H1 (cell line): ENCODE measurements at regions not wholly inside any gene's neighbourhood (a gene's known extent, or its start where the extent isn't known, plus 50 kb on each side); places are given as distances from the start of the nearest gene placed in this dataset.

Experiments used
- CTCF ChIA-PET: fragments of 300-600 bp; sonication (Branson Sonifier 250); formaldehyde crosslinking; loops from one replicate; lab custom pipeline; 2021; ENCODE audit not compliant: partially characterized antibody; lab: Charles Lee
- POLR2A ChIA-PET: fragments of 300-600 bp; sonication (Branson Sonifier 250); formaldehyde crosslinking; loops from one replicate; lab custom pipeline; 2021; ENCODE audit warnings: inconsistent platforms; ENCODE audit not compliant: partially characterized antibody; lab: Charles Lee
- DNase-seq, 2 experiments: peaks; one replicate each; pipeline versions ENCODE4 v3.0.0 to v3.0.0-alpha.2; 2010 to 2022; ENCODE audit warnings: low spot score in 2 of 2, low read depth in 1 of 2, mixed read lengths in 1 of 2
- FAIRE-seq: peaks from 2 replicates; lab custom pipeline; 2011; peaks lifted over from hg19 to GRCh38; lab: Jason Lieb, UNC
- H2AFZ ChIP-seq: 2 replicates; pipeline ENCODE4 v1.8.1; 2012; ENCODE audit warnings: low read length, inconsistent platforms
- H2AK5ac ChIP-seq: 2 replicates; pipeline ENCODE4 v1.6.1; 2013; ENCODE audit warnings: low read depth, low read length
- H2BK120ac ChIP-seq: replicated peaks from 2 replicates; pipeline ENCODE3; 2013; ENCODE audit warnings: low read depth, low read length, inconsistent platforms
- H2BK12ac ChIP-seq: 2 replicates; pipeline ENCODE4 v1.6.1; 2013; ENCODE audit warnings: low read depth, low read length
- H2BK15ac ChIP-seq: 2 replicates; pipeline ENCODE4 v1.6.1; 2013; ENCODE audit warnings: low read length
- H2BK20ac ChIP-seq: 2 replicates; pipeline ENCODE4 v1.6.1; 2013; ENCODE audit warnings: low read length
- H2BK5ac ChIP-seq: 2 replicates; pipeline ENCODE4 v1.6.1; 2013; ENCODE audit warnings: low read depth, low read length
- H3K14ac ChIP-seq: 2 replicates; pipeline ENCODE4 v1.6.1; 2013; ENCODE audit warnings: inconsistent platforms; ENCODE audit not compliant: insufficient read length
- H3K18ac ChIP-seq: 2 replicates; pipeline ENCODE4 v1.6.1; 2013; ENCODE audit warnings: low read length; ENCODE audit errors: extremely low read depth
- H3K23ac ChIP-seq: 2 replicates; pipeline ENCODE4 v1.6.1; 2013; ENCODE audit warnings: inconsistent platforms; ENCODE audit not compliant: insufficient read length
- H3K23me2 ChIP-seq: 2 replicates; pipeline ENCODE4 v1.6.1; 2013; ENCODE audit warnings: low read depth, low read length
- H3K27ac ChIP-seq: 2 replicates; pipeline ENCODE4 v1.6.1; 2011; ENCODE audit warnings: low read depth, low read length, inconsistent platforms
- H3K27me3 ChIP-seq, 4 experiments: replicated peaks in 1 of 4; 1 replicate in 1 of 4; 2 replicates in 3 of 4; pipeline versions ENCODE4 v1.6.1 to v1.8.1; 2011 to 2013; ENCODE audit warnings: low read length in 3 of 4, mild to moderate bottlenecking in 3 of 4, inconsistent platforms in 2 of 4, mixed read lengths in 2 of 4, moderate library complexity in 1 of 4; ENCODE audit not compliant: control insufficient read depth in 3 of 4, insufficient read depth in 3 of 4; ENCODE audit errors: extremely low read depth in 1 of 4
- H3K36me3 ChIP-seq, 4 experiments: 2 replicates each; pipeline versions ENCODE4 v1.6.1 to v1.8.1; 2011 to 2013; ENCODE audit warnings: mild to moderate bottlenecking in 4 of 4, low read length in 3 of 4, moderate library complexity in 2 of 4, control low read depth in 1 of 4, inconsistent platforms in 1 of 4; ENCODE audit not compliant: insufficient read depth in 4 of 4, control insufficient read depth in 2 of 4
- H3K4ac ChIP-seq: replicated peaks from 2 replicates; pipeline ENCODE3; 2013; ENCODE audit warnings: low read length, low read depth, mixed read lengths, inconsistent platforms; ENCODE audit not compliant: insufficient read length
- H3K4me1 ChIP-seq, 4 experiments: replicated peaks in 1 of 4; 1 replicate in 1 of 4; 2 replicates in 3 of 4; pipeline versions ENCODE4 v1.6.1 to v1.8.1; 2011 to 2013; ENCODE audit warnings: low read length in 3 of 4, inconsistent platforms in 2 of 4, mixed read lengths in 1 of 4; ENCODE audit not compliant: insufficient read depth in 4 of 4, control insufficient read depth in 3 of 4
- H3K4me2 ChIP-seq, 2 experiments: 2 replicates each; pipeline versions ENCODE4 v1.6.1 to v1.8.1; 2011 to 2013; ENCODE audit warnings: low read depth in 2 of 2, low read length in 2 of 2, control low read depth in 1 of 2, inconsistent platforms in 1 of 2, mild to moderate bottlenecking in 1 of 2; ENCODE audit not compliant: insufficient read depth in 1 of 2
- H3K4me3 ChIP-seq, 4 experiments: fragments of 200-600, 300-600 bp in 1 of 4; sonication (generic), shearing (Covaris generic), sonication (Bioruptor Twin) in 1 of 4; 2 replicates each; pipeline versions ENCODE4 v1.5.1 to v1.8.1; 2011 to 2016; ENCODE audit warnings: low read length in 4 of 4, low read depth in 3 of 4, control low read depth in 2 of 4, inconsistent platforms in 2 of 4, mild to moderate bottlenecking in 2 of 4, mixed read lengths in 1 of 4, moderate library complexity in 1 of 4; ENCODE audit not compliant: insufficient read depth in 2 of 4; ENCODE audit errors: extremely low read depth in 1 of 4
- H3K56ac ChIP-seq: replicated peaks from 2 replicates; pipeline ENCODE3; 2013; ENCODE audit warnings: low read depth, mild to moderate bottlenecking, mixed read lengths, low read length, inconsistent platforms; ENCODE audit not compliant: insufficient read length
- H3K79me1 ChIP-seq: 2 replicates; pipeline ENCODE4 v1.6.1; 2013; ENCODE audit warnings: low read depth, low read length, control low read depth
- H3K79me2 ChIP-seq, 2 experiments: 2 replicates each; pipeline versions ENCODE4 v1.6.1 to v1.8.1; 2012 to 2013; ENCODE audit warnings: low read length in 2 of 2, mild to moderate bottlenecking in 2 of 2, inconsistent platforms in 1 of 2; ENCODE audit not compliant: insufficient read depth in 2 of 2, control insufficient read depth in 1 of 2
- H3K9ac ChIP-seq, 4 experiments: replicated peaks in 1 of 4; 1 replicate in 1 of 4; 2 replicates in 3 of 4; pipeline versions ENCODE4 v1.6.1 to v1.8.1; 2011 to 2013; ENCODE audit warnings: low read depth in 3 of 4, low read length in 3 of 4, control low read depth in 2 of 4, mild to moderate bottlenecking in 2 of 4, moderate library complexity in 2 of 4, inconsistent platforms in 1 of 4; ENCODE audit errors: extremely low read depth in 1 of 4
- H3K9me3 ChIP-seq, 2 experiments: 2 replicates each; pipeline versions ENCODE4 v1.6.1 to v1.8.1; 2012 to 2013; ENCODE audit warnings: mild to moderate bottlenecking in 2 of 2, moderate library complexity in 2 of 2, control low read depth in 1 of 2, inconsistent platforms in 1 of 2, low read depth in 1 of 2, low read length in 1 of 2, mixed read lengths in 1 of 2; ENCODE audit not compliant: insufficient read depth in 2 of 2
- H4K20me1 ChIP-seq, 2 experiments: replicated peaks in 1 of 2; 2 replicates each; pipeline versions ENCODE3 to v1.8.1; 2011 to 2013; ENCODE audit warnings: inconsistent platforms in 2 of 2, low read length in 2 of 2, mild to moderate bottlenecking in 1 of 2; ENCODE audit not compliant: insufficient read depth in 2 of 2, control insufficient read depth in 1 of 2
- H4K5ac ChIP-seq: 2 replicates; pipeline ENCODE4 v1.6.1; 2013; ENCODE audit warnings: low read length, low read depth, mixed read lengths, inconsistent platforms; ENCODE audit not compliant: insufficient read length
- H4K8ac ChIP-seq: 2 replicates; pipeline ENCODE4 v1.8.0; 2013; ENCODE audit warnings: mild to moderate bottlenecking, moderate library complexity, low read length, inconsistent platforms; ENCODE audit not compliant: insufficient read depth; ENCODE audit errors: extremely low read depth
- H4K91ac ChIP-seq: replicated peaks from 2 replicates; pipeline ENCODE3; 2013; ENCODE audit warnings: low read length, mixed read lengths, inconsistent platforms; ENCODE audit not compliant: insufficient read length
- BACH1 ChIP-seq: IDR thresholded peaks from 2 replicates; pipeline ENCODE4 v1.6.1; 2012; ENCODE audit warnings: low read length, improper control_type of control experiment
- CBX8 ChIP-seq: fragments of 300-800, 300-1000 bp; sonication (generic); IDR thresholded peaks from 2 replicates; pipeline ENCODE4 v1.7.1; 2016; ENCODE audit warnings: low read depth, low read length, borderline replicate concordance
- CHD1 ChIP-seq: IDR thresholded peaks from 2 replicates; pipeline ENCODE4 v1.6.1; 2012; ENCODE audit warnings: low read depth, low read length, improper control_type of control experiment
- CREB1 ChIP-seq: IDR thresholded peaks from 2 replicates; pipeline ENCODE4 v1.6.1; 2012; ENCODE audit warnings: inconsistent platforms
- CTBP2 ChIP-seq: IDR thresholded peaks from 2 replicates; pipeline ENCODE4 v1.7.0; 2011; ENCODE audit warnings: borderline replicate concordance, mild to moderate bottlenecking, moderate library complexity, mixed read lengths, low read length; ENCODE audit not compliant: insufficient read depth, insufficient read length
- HDAC2 ChIP-seq, 2 experiments: fragments of 300-600 bp in 1 of 2; sonication (generic) in 1 of 2; IDR thresholded peaks; 2 replicates each; pipeline ENCODE4 v1.6.1; 2011 to 2012; ENCODE audit warnings: low read depth in 2 of 2, low read length in 2 of 2, mild to moderate bottlenecking in 2 of 2, moderate library complexity in 2 of 2, borderline replicate concordance in 1 of 2, inconsistent platforms in 1 of 2
- NANOG ChIP-seq: IDR thresholded peaks from 2 replicates; pipeline ENCODE4 v1.6.1; 2011; ENCODE audit warnings: low read length, low read depth, mild to moderate bottlenecking, inconsistent platforms; ENCODE audit not compliant: insufficient read depth, poor library complexity, severe bottlenecking
- RFX5 ChIP-seq: IDR thresholded peaks from 2 replicates; pipeline ENCODE4 v1.6.1; 2011; ENCODE audit warnings: low read depth, low read length, improper control_type of control experiment, borderline replicate concordance
- SAP30 ChIP-seq: fragments of 300-600 bp; sonication (generic); IDR thresholded peaks from 2 replicates; pipeline ENCODE4 v1.7.1; 2012; ENCODE audit warnings: low read length, moderate library complexity, mild to moderate bottlenecking, inconsistent platforms; ENCODE audit not compliant: insufficient read depth, insufficient replicate concordance
- TBP ChIP-seq: IDR thresholded peaks from 2 replicates; pipeline ENCODE4 v1.6.1; 2011; ENCODE audit warnings: low read depth, low read length, improper control_type of control experiment
- WGBS, 2 experiments: shearing (Covaris generic) in 1 of 2; methylation state at CpG; one replicate each; pipeline versions ENCODE4 v1.1.6 to v1.1.7; 2013 to 2015; ENCODE audit warnings: low lambda C conversion rate in 2 of 2, mixed read lengths in 2 of 2, inconsistent platforms in 1 of 2, low coverage in 1 of 2, missing lambda C conversion rate in 1 of 2; ENCODE audit not compliant: insufficient replicate concordance in 2 of 2, insufficient coverage in 1 of 2, insufficient read length in 1 of 2; ENCODE audit errors: extremely low coverage in 1 of 2, missing lambda C conversion rate in 1 of 2; 5-methylcytosine and 5-hydroxymethylcytosine counted together
- TF ChIP-seq, protein P1 (sequence below): IDR thresholded peaks from 2 replicates; pipeline ENCODE4 v1.6.1; 2012; ENCODE audit warnings: low read length, inconsistent platforms

GRCh38 chr15:37208146-37209040, 108.0 kb upstream of the MEIS2 start:
- Histone ChIP-seq H4K20me1 (no peaks in the 10 kb centered on the region), H4K5ac (no peak overlapping the region), H3K79me1 (no peaks in the 10 kb centered on the region), H2AFZ (no peak overlapping the region), H3K23ac (no peak overlapping the region), H3K27me3 (no peaks in the 10 kb centered on the region), H3K36me3 (no peaks in the 10 kb centered on the region), H3K27ac (no peak overlapping the region), H4K91ac (no peak overlapping the region), H2BK120ac (no peak overlapping the region), H2AK5ac (no peak overlapping the region), H2BK12ac (no peak overlapping the region), H3K9ac (no peak overlapping the region), H3K23me2 (no peaks in the 10 kb centered on the region), H3K4me3 (no peak overlapping the region), H4K8ac (no peak overlapping the region), H3K4ac (no peak overlapping the region), H2BK20ac (no peak overlapping the region), H3K4me1 (no peaks in the 10 kb centered on the region), H3K14ac (no peak overlapping the region), H3K9me3 (no peaks in the 10 kb centered on the region), H2BK5ac (no peak overlapping the region), H3K79me2 (no peaks in the 10 kb centered on the region), H3K18ac (no peak overlapping the region), H2BK15ac (no peak overlapping the region), H3K56ac (no peak overlapping the region), H3K4me2 (no peak overlapping the region)
- DNase-seq (no peak), FAIRE-seq (no peak)
- TF ChIP-seq CBX8 (no peak), BACH1 (no peak), SAP30 (no peak), HDAC2 (IDR thresholded peaks at IDR 0.05; ENCODE audit: borderline replicate concordance in 1 of 2, low read depth in 2 of 2, low read length in 2 of 2) (no peak), TBP (no peak), RFX5 (no peak), CREB1 (no peak), NANOG (no peak), CTBP2 (no peak), CHD1 (no peak)
- TF ChIP-seq, protein P1, sequence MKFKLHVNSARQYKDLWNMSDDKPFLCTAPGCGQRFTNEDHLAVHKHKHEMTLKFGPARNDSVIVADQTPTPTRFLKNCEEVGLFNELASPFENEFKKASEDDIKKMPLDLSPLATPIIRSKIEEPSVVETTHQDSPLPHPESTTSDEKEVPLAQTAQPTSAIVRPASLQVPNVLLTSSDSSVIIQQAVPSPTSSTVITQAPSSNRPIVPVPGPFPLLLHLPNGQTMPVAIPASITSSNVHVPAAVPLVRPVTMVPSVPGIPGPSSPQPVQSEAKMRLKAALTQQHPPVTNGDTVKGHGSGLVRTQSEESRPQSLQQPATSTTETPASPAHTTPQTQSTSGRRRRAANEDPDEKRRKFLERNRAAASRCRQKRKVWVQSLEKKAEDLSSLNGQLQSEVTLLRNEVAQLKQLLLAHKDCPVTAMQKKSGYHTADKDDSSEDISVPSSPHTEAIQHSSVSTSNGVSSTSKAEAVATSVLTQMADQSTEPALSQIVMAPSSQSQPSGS, result no peak
- WGBS, 2 experiments, result 79% methylated on average over 3 of the region's 3 CpGs; no CpG with 5 or more reads in 1 of the 2 experiments
- ChIA-PET POLR2A (no interaction called here), CTCF (no interaction called here)
